H1 (cell line): ENCODE measurements at regions not wholly inside any gene's neighbourhood (a gene's known extent, or its start where the extent isn't known, plus 50 kb on each side); places are given as distances from the start of the nearest gene placed in this dataset.

Experiments
- CBX5 ChIP-seq: fragments of 300-800, 300-1000 bp; sonication (generic); IDR thresholded peaks from 2 replicates; pipeline ENCODE4 v1.7.1; 2016; ENCODE audit warnings: antibody characterized with exemption, low read length, low read depth
- NRF1 ChIP-seq: IDR thresholded peaks from 2 replicates; pipeline ENCODE4 v1.6.1; 2011; ENCODE audit warnings: mild to moderate bottlenecking, low read depth, low read length, improper control_type of control experiment
- TCF12 ChIP-seq: IDR thresholded peaks from 2 replicates; pipeline ENCODE4 v1.6.1; 2011; ENCODE audit warnings: low read depth, mild to moderate bottlenecking, low read length

GRCh38 chr2:118729760-118730159 is 117.7 kb downstream of the EN1 start (continued):
- no peak for TF ChIP-seq CBX5
- TF ChIP-seq TCF12, result no peak
- no peak for TF ChIP-seq NRF1
